ENCODE measurements at regions not wholly inside any gene's neighbourhood (a gene's known extent, or its start where the extent isn't known, plus 50 kb on each side); places are given as distances from the start of the nearest gene placed in this dataset.
A peak's percentile ranks its signal among the peaks of the same experiment; 100 is the strongest.

DNA sequence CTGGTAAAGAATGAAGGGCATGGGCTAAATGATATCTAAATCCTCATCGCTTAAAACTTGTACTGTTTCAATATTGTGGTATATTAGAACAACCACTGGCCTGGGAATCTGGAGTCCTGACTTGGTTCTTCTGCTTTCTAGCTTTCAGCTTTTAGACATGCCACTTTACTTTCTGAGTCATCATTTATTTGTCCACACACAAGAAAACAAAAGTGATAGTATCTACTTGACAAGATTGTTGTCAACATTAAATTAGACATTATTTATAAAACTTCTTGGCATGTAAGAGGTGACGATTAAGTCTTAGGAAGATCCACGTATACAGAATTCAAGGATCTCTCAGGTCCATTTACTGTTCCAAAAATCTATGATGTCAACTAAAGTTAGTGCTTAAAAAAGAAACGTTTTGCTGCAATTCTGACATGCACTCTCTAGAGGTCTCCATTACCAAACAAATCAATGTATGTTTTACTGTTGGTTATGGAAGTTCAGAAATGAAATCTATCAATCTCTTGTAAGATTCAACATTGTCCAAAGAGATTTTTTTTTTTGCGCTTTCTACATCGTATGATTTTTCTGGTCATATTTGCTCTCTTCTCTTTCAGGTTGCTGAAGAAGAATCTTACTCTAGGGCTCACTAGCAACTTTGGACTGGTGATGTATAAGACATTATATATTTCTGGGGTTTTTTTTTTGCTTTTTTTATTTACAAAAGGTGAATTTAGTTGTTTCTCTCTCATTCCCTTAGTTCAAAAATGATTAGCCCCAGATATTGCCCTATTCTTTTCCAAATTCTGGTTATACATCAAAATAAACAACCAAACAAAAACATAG, 53.6 kb upstream of the DYNC1I1 start:
- no peaks in the 10 kb centered on the region for H3K9me3 ChIP-seq (ENCODE audit: control extremely low read depth in 1 of 5, control insufficient read depth in 4 of 5, insufficient read depth in 2 of 5, low read depth in 1 of 5, low read length in 4 of 5)
- DNase-seq: peak; percentile 14 to 29 (median 26)
- CTCF ChIA-PET: interaction anchor here (1.1 to 1.3 kb wide), 3 partner anchors 12 to 153 kb away, joined by 3 to 7 read pairs (median 4); no protein-coding TSS in a partner anchor
- peaks cover 0 to 2% (median 0%) of the 10 kb centered on the region in 5 experiments for H3K27me3 ChIP-seq (replicated peaks in 2 of 5; ENCODE audit: control insufficient read depth in 4 of 5, insufficient read depth in 5 of 5, low read length in 4 of 5)
- no peak overlapping the region for H3K4me3 ChIP-seq (ENCODE audit: control insufficient read depth in 1 of 7, extremely low read depth in 1 of 7, insufficient read depth in 4 of 7, low read depth in 2 of 7, low read length in 6 of 7)
- H3K36me3 ChIP-seq (ENCODE audit: control insufficient read depth in 4 of 4, insufficient read depth in 4 of 4, low read length in 3 of 4): no peaks in the 10 kb centered on the region
- POLR2A ChIA-PET: no interaction called here
- no peaks in the 10 kb centered on the region for H3K4me1 ChIP-seq (ENCODE audit: control extremely low read depth in 1 of 4, control insufficient read depth in 4 of 4, insufficient read depth in 4 of 4, low read length in 3 of 4)
- WGBS (ENCODE audit: insufficient coverage): 75% methylated on average over 2 of the region's 6 CpGs
- H3K27ac ChIP-seq (ENCODE audit: insufficient read depth in 1 of 2, low read depth in 1 of 2, low read length in 2 of 2, poor library complexity in 1 of 2, severe bottlenecking in 2 of 2): no peak overlapping the region

DNA sequence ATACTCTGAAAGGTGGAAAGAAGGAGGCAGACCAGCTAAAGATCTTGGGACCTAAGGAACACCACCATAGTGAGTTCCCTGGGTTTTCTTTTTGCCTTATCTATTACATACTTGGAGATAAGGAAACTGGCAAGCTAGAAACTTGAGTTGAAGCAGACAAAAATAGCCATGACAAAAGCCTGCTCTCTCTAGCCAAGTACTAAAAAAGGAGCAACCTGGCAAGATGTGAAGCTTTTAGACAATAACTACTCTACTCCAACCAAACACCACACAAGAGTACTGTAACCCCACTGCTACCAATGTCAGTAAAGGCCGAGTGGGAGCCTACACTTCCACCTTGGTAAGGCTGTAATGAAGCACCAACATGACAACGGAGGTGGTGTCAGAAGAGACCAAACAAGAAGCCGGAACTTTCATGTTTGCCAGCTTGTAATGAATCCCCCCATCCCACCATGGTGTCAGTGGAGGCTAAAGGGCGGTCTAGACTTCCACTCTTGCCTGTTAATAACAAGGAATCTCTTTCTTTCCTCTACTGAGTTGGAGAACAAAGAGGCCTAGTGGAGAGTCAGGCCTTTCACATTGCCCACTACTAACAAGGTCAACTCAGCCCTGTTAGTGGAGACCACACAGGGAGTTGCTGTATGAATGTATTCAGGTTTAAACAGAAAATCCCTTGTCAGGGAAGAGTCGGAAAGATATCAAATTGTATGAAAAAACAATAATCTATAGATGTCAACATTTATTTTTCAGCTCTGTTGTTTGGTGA, 55.8 kb upstream of the DYNC1I1 start:
- no peak overlapping the region for H3K4me3 ChIP-seq (ENCODE audit: control insufficient read depth in 1 of 7, extremely low read depth in 1 of 7, insufficient read depth in 4 of 7, low read depth in 2 of 7, low read length in 6 of 7)
- no peaks in the 10 kb centered on the region for H3K36me3 ChIP-seq (ENCODE audit: control insufficient read depth in 4 of 4, insufficient read depth in 4 of 4, low read length in 3 of 4)
- ChIA-PET CTCF (interaction anchor here (0.6 to 2.8 kb wide), 2 partner anchors 20 to 155 kb away, joined by 3 to 8 read pairs; no protein-coding TSS in a partner anchor), POLR2A (no interaction called here)
- no peak for DNase-seq
- 100% methylated on average over 2 of the region's 5 CpGs for WGBS (ENCODE audit: insufficient coverage)
- H3K9me3 ChIP-seq (ENCODE audit: control extremely low read depth in 1 of 5, control insufficient read depth in 4 of 5, insufficient read depth in 2 of 5, low read depth in 1 of 5, low read length in 4 of 5): peaks cover 0 to 3% (median 0%) of the 10 kb centered on the region in 5 experiments
- H3K4me1 ChIP-seq (ENCODE audit: control extremely low read depth in 1 of 4, control insufficient read depth in 4 of 4, insufficient read depth in 4 of 4, low read length in 3 of 4): no peaks in the 10 kb centered on the region
- H3K27ac ChIP-seq (ENCODE audit: insufficient read depth in 1 of 2, low read depth in 1 of 2, low read length in 2 of 2, poor library complexity in 1 of 2, severe bottlenecking in 2 of 2): no peak overlapping the region
- H3K27me3 ChIP-seq (replicated peaks in 2 of 5; ENCODE audit: control insufficient read depth in 4 of 5, insufficient read depth in 5 of 5, low read length in 4 of 5): no peaks in the 10 kb centered on the region

DNA sequence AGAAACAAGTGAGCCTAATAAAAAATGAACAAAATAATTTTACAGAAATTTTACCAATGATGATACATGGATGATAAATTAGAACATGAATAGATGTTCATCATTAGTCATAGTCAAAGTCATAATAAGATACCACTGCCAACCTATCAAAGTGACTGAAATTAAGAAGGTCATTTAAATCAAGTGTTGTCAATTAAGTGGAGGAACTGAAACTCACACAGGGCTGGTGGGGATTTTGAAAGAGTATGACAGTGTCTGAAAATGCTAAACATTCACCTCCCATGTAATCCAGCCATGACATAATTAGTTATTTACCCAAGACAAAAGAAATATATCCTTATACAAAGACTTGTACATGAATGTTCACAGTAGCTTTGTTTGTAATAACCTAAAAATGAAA, 57.1 kb upstream of the DYNC1I1 start:
- CTCF ChIA-PET: interaction anchor here (1.0 to 2.8 kb wide), 2 partner anchors 8 to 156 kb away, joined by 3 to 8 read pairs; no protein-coding TSS in a partner anchor
- Histone ChIP-seq H3K9me3 (ENCODE audit: control extremely low read depth in 1 of 5, control insufficient read depth in 4 of 5, insufficient read depth in 2 of 5, low read depth in 1 of 5, low read length in 4 of 5) (peaks cover 0 to 4% (median 0%) of the 10 kb centered on the region in 5 experiments), H3K27me3 (replicated peaks in 2 of 5; ENCODE audit: control insufficient read depth in 4 of 5, insufficient read depth in 5 of 5, low read length in 4 of 5) (no peaks in the 10 kb centered on the region), H3K4me1 (ENCODE audit: control extremely low read depth in 1 of 4, control insufficient read depth in 4 of 4, insufficient read depth in 4 of 4, low read length in 3 of 4) (no peaks in the 10 kb centered on the region), H3K4me3 (ENCODE audit: control insufficient read depth in 1 of 7, extremely low read depth in 1 of 7, insufficient read depth in 4 of 7, low read depth in 2 of 7, low read length in 6 of 7) (no peak overlapping the region), H3K27ac (ENCODE audit: insufficient read depth in 1 of 2, low read depth in 1 of 2, low read length in 2 of 2, poor library complexity in 1 of 2, severe bottlenecking in 2 of 2) (no peak overlapping the region), H3K36me3 (ENCODE audit: control insufficient read depth in 4 of 4, insufficient read depth in 4 of 4, low read length in 3 of 4) (no peaks in the 10 kb centered on the region)
- POLR2A ChIA-PET: no interaction called here
- DNase-seq: no peak

GRCh38 chr7:95710711-95711110, 61.6 kb upstream of the DYNC1I1 start:
- ChIA-PET CTCF (interaction anchor here (1.5 kb wide), 1 partner anchor 19 kb away, joined by 3 read pairs; no protein-coding TSS in a partner anchor), POLR2A (no interaction called here)
- H3K36me3 ChIP-seq (ENCODE audit: control insufficient read depth in 4 of 4, insufficient read depth in 4 of 4, low read length in 3 of 4): no peaks in the 10 kb centered on the region
- peaks cover 0 to 15% (median 0%) of the 10 kb centered on the region in 5 experiments for H3K9me3 ChIP-seq (ENCODE audit: control extremely low read depth in 1 of 5, control insufficient read depth in 4 of 5, insufficient read depth in 2 of 5, low read depth in 1 of 5, low read length in 4 of 5)
- no peaks in the 10 kb centered on the region for H3K27me3 ChIP-seq (replicated peaks in 2 of 5; ENCODE audit: control insufficient read depth in 4 of 5, insufficient read depth in 5 of 5, low read length in 4 of 5)
- no peak overlapping the region for H3K4me3 ChIP-seq (ENCODE audit: control insufficient read depth in 1 of 7, extremely low read depth in 1 of 7, insufficient read depth in 4 of 7, low read depth in 2 of 7, low read length in 6 of 7)
- no peak for DNase-seq
- H3K4me1 ChIP-seq (ENCODE audit: control extremely low read depth in 1 of 4, control insufficient read depth in 4 of 4, insufficient read depth in 4 of 4, low read length in 3 of 4): no peaks in the 10 kb centered on the region
- H3K27ac ChIP-seq (ENCODE audit: insufficient read depth in 1 of 2, low read depth in 1 of 2, low read length in 2 of 2, poor library complexity in 1 of 2, severe bottlenecking in 2 of 2): no peak overlapping the region

GRCh38 chr7:95700917-95701316, 71.4 kb upstream of the DYNC1I1 start:
- peaks cover 0 to 4% (median 0%) of the 10 kb centered on the region in 5 experiments for H3K9me3 ChIP-seq (ENCODE audit: control extremely low read depth in 1 of 5, control insufficient read depth in 4 of 5, insufficient read depth in 2 of 5, low read depth in 1 of 5, low read length in 4 of 5)
- POLR2A ChIA-PET: interaction anchor here (0.6 kb wide), 1 partner anchor 156 kb away, joined by 3 read pairs; no protein-coding TSS in a partner anchor
- H3K4me1 ChIP-seq (ENCODE audit: control extremely low read depth in 1 of 4, control insufficient read depth in 4 of 4, insufficient read depth in 4 of 4, low read length in 3 of 4): no peaks in the 10 kb centered on the region
- no peaks in the 10 kb centered on the region for H3K27me3 ChIP-seq (replicated peaks in 2 of 5; ENCODE audit: control insufficient read depth in 4 of 5, insufficient read depth in 5 of 5, low read length in 4 of 5)
- no peak overlapping the region for H3K27ac ChIP-seq (ENCODE audit: insufficient read depth in 1 of 2, low read depth in 1 of 2, low read length in 2 of 2, poor library complexity in 1 of 2, severe bottlenecking in 2 of 2)
- CTCF ChIA-PET: interaction anchor here (1.3 to 1.8 kb wide), 3 partner anchors 10 to 190 kb away, joined by 3 to 7 read pairs (median 4); no protein-coding TSS in a partner anchor
- H3K36me3 ChIP-seq (ENCODE audit: control insufficient read depth in 4 of 4, insufficient read depth in 4 of 4, low read length in 3 of 4): no peaks in the 10 kb centered on the region
- no peak for DNase-seq
- H3K4me3 ChIP-seq (ENCODE audit: control insufficient read depth in 1 of 7, extremely low read depth in 1 of 7, insufficient read depth in 4 of 7, low read depth in 2 of 7, low read length in 6 of 7): no peak overlapping the region

DNA sequence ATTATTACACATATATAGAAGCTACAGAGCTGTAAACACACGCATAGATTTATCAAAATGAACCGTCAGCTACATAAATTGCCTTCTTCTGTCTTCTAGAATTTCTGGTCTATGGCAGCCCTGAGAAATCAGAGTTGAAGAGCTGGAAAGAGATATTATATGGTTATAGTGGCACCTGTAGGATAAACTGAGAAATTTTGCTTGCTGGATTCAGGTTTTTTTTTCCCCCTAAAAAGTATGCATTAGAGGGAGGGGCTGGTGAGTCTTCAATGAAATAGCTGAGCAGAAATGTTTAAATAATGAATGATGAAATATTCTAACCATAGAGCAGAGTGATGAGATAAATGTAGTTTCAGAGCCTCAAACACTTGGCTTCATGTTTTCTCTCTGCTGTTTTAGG, 78.0 kb upstream of the DYNC1I1 start:
- DNase-seq: no peak
- Histone ChIP-seq H3K9me3 (ENCODE audit: control extremely low read depth in 1 of 5, control insufficient read depth in 4 of 5, insufficient read depth in 2 of 5, low read depth in 1 of 5, low read length in 4 of 5) (no peaks in the 10 kb centered on the region), H3K4me3 (ENCODE audit: control insufficient read depth in 1 of 7, extremely low read depth in 1 of 7, insufficient read depth in 4 of 7, low read depth in 2 of 7, low read length in 6 of 7) (no peak overlapping the region), H3K36me3 (ENCODE audit: control insufficient read depth in 4 of 4, insufficient read depth in 4 of 4, low read length in 3 of 4) (no peaks in the 10 kb centered on the region), H3K27ac (ENCODE audit: insufficient read depth in 1 of 2, low read depth in 1 of 2, low read length in 2 of 2, poor library complexity in 1 of 2, severe bottlenecking in 2 of 2) (no peak overlapping the region), H3K4me1 (ENCODE audit: control extremely low read depth in 1 of 4, control insufficient read depth in 4 of 4, insufficient read depth in 4 of 4, low read length in 3 of 4) (no peaks in the 10 kb centered on the region), H3K27me3 (replicated peaks in 2 of 5; ENCODE audit: control insufficient read depth in 4 of 5, insufficient read depth in 5 of 5, low read length in 4 of 5) (no peaks in the 10 kb centered on the region)
- ChIA-PET CTCF (interaction anchor here (0.6 to 1.9 kb wide), 6 partner anchors 45 to 185 kb away, joined by 3 to 6 read pairs (median 3); no protein-coding TSS in a partner anchor), POLR2A (interaction anchor here (0.6 kb wide), 1 partner anchor 77 kb away, joined by 3 read pairs; no protein-coding TSS in a partner anchor)
- WGBS (ENCODE audit: insufficient coverage): 100% methylated on average over 1 of the region's 2 CpGs
